ENCODE measurements at regions not wholly inside any gene's neighbourhood (a gene's known extent, or its start where the extent isn't known, plus 50 kb on each side); places are given as distances from the start of the nearest gene placed in this dataset.

DNA sequence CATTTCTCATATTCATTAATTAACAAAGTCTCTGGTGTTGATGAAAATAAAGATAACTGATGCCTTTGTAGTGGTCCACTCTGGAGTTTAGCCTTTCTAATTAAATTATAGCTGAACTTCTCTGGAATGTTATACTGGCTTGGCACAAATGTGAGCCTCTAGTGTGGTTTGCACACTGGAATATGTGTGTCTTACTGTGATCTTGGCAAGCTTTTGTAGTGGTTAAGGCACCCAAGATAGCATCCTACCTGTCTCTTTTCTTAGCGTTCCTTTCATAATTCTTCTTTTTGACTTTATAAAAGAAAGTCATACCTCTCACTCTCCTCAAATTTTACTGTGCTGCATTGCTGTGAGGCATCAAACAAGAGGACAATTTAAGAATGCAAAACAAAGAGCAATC lies 107.4 kb downstream of the UTRN start:
- no peak for ATAC-seq

DNA sequence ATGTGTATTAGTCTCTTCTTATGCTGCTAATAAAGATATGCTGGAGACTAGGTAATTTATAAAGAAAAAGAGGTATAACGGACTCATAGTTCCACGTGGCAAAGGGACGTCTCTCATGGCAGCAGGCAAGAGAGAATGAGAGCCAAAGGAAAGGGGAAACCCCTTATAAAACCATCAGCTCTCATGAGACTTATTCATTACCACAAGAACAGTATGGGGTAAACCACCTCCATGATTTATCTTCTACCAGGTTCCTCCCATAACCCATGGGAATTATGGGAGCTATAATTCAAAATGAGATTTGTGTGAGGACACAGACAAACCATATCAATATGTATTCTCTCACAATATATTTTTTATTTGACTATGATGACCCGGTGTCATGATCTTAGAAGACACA lies 109.1 kb downstream of the UTRN start:
- WGBS, 2 donors (ENCODE audit: low coverage in 1 of 2): 95 to 100% methylated on average over 1 to 4 of the region's 4 CpGs
- H3K27ac ChIP-seq: no peak overlapping the region
- H3K36me3 ChIP-seq: no peaks in the 10 kb centered on the region
- ATAC-seq: no peak
- peaks cover 0 to 3% (median 0%) of the 10 kb centered on the region in 3 donors for H3K4me1 ChIP-seq
- TF ChIP-seq, protein P1, sequence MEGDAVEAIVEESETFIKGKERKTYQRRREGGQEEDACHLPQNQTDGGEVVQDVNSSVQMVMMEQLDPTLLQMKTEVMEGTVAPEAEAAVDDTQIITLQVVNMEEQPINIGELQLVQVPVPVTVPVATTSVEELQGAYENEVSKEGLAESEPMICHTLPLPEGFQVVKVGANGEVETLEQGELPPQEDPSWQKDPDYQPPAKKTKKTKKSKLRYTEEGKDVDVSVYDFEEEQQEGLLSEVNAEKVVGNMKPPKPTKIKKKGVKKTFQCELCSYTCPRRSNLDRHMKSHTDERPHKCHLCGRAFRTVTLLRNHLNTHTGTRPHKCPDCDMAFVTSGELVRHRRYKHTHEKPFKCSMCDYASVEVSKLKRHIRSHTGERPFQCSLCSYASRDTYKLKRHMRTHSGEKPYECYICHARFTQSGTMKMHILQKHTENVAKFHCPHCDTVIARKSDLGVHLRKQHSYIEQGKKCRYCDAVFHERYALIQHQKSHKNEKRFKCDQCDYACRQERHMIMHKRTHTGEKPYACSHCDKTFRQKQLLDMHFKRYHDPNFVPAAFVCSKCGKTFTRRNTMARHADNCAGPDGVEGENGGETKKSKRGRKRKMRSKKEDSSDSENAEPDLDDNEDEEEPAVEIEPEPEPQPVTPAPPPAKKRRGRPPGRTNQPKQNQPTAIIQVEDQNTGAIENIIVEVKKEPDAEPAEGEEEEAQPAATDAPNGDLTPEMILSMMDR (IDR thresholded peaks at IDR 0.05): no peak
- TF ChIP-seq POLR2A (IDR thresholded peaks at IDR 0.05): no peak
- no peak for TF ChIP-seq EP300 (IDR thresholded peaks at IDR 0.05)
- TF ChIP-seq POLR2AphosphoS5 (IDR thresholded peaks at IDR 0.05): no peak
- H3K4me3 ChIP-seq: no peak overlapping the region
- no peaks in the 10 kb centered on the region for H3K27me3 ChIP-seq
- peaks cover 0 to 9% (median 0%) of the 10 kb centered on the region in 3 donors for H3K9me3 ChIP-seq

More for the DNA sequence above, 107.4 kb downstream of the UTRN start:
- H3K27me3 ChIP-seq: no peaks in the 10 kb centered on the region
- H3K36me3 ChIP-seq: no peaks in the 10 kb centered on the region
- no peak overlapping the region for H3K4me3 ChIP-seq
- no peaks in the 10 kb centered on the region for H3K9me3 ChIP-seq
- peaks cover 0 to 2% (median 0%) of the 10 kb centered on the region in 3 donors for H3K4me1 ChIP-seq
- H3K27ac ChIP-seq: no peak overlapping the region
- TF ChIP-seq POLR2A (IDR thresholded peaks at IDR 0.05) (no peak), POLR2AphosphoS5 (IDR thresholded peaks at IDR 0.05) (no peak), EP300 (IDR thresholded peaks at IDR 0.05) (no peak)
- TF ChIP-seq, protein P1 (IDR thresholded peaks at IDR 0.05): no peak
- 89% methylated on average over 1 of the region's 1 CpG; no CpG with 5 or more reads in 1 of the 2 donors for WGBS, 2 donors (ENCODE audit: low coverage in 1 of 2)

DNA sequence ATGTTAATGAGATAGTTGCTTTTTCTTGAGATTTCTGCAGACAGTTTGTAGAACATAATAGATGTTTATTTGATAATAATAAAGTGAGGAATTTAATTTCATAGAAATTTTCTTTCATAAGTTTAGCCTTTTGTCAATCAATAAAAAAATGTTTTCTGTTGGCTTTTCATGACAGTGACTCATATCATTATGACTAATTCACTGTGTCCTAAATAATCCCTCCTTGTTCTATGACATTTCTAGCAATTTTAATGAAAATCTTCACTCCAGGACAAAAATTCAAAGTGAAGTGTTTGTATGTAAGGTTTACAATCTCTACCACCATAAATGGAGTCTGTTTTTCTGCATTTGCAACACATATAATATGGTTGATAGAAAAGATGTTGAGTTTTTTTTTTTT lies 109.9 kb downstream of the UTRN start:
- H3K36me3 ChIP-seq: no peaks in the 10 kb centered on the region
- peaks cover 0 to 9% (median 0%) of the 10 kb centered on the region in 3 donors for H3K9me3 ChIP-seq
- peaks cover 0 to 11% (median 0%) of the 10 kb centered on the region in 3 donors for H3K4me1 ChIP-seq
- no peak for TF ChIP-seq POLR2AphosphoS5 (IDR thresholded peaks at IDR 0.05)
- no peak for TF ChIP-seq EP300 (IDR thresholded peaks at IDR 0.05)
- TF ChIP-seq, protein P1 (IDR thresholded peaks at IDR 0.05): no peak
- TF ChIP-seq POLR2A (IDR thresholded peaks at IDR 0.05): no peak
- no peak overlapping the region for H3K4me3 ChIP-seq
- no peaks in the 10 kb centered on the region for H3K27me3 ChIP-seq
- H3K27ac ChIP-seq: no peak overlapping the region
- ATAC-seq: no peak

DNA sequence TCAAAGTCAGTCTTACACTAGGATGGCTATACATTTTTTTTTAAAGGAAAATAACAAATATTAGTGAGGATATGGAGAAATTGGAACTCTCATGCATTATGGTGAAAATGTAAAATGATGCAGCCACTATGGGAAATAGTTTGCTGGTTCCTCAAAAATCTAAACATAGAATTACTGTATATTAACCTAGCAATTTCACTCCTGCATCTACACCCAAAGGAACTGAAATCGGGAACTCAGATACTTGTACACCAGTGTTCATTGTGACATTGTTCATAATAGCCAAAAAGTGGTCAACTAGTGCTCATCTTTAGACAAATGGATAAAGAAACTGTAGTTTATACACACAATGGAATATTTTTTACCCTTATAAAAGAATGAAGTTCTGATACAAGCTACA lies 110.7 kb downstream of the UTRN start:
- Histone ChIP-seq H3K4me1 (peaks cover 0 to 19% (median 0%) of the 10 kb centered on the region in 3 donors), H3K36me3 (no peaks in the 10 kb centered on the region), H3K27me3 (no peaks in the 10 kb centered on the region), H3K27ac (no peak overlapping the region), H3K4me3 (no peak overlapping the region), H3K9me3 (peaks cover 0 to 9% (median 0%) of the 10 kb centered on the region in 3 donors)
- ATAC-seq: no peak
- WGBS, 2 donors (ENCODE audit: low coverage in 1 of 2): 70 to 80% methylated on average over 1 of the region's 1 CpG
- TF ChIP-seq, protein P1 (IDR thresholded peaks at IDR 0.05): no peak
- TF ChIP-seq POLR2AphosphoS5 (IDR thresholded peaks at IDR 0.05) (no peak), POLR2A (IDR thresholded peaks at IDR 0.05) (no peak), EP300 (IDR thresholded peaks at IDR 0.05) (no peak)

DNA sequence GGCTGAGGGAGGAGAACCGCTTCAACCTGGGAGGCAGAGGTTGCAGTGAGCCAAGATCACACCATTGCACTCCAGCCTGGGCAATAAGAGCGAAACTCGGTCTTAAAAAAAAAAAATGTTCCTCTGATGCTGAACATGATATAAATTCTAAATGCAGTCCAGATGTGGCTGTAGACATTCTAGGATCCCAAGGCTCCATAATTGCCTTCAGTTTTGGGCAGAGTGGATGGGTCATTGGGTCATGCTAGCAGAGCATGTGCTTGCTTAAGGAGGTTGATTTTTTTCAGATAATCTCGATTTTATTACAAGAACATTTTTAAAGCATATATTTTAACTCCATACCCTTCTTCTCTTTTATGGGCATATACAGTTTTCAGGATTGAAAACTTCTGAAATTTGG lies 112.0 kb downstream of the UTRN start:
- H3K4me3 ChIP-seq: no peak overlapping the region
- 60 to 98% methylated on average over 1 to 4 of the region's 4 CpGs for WGBS, 2 donors (ENCODE audit: low coverage in 1 of 2)
- no peaks in the 10 kb centered on the region for H3K27me3 ChIP-seq
- TF ChIP-seq EP300 (IDR thresholded peaks at IDR 0.05) (no peak), POLR2A (IDR thresholded peaks at IDR 0.05) (no peak), POLR2AphosphoS5 (IDR thresholded peaks at IDR 0.05) (no peak)
- TF ChIP-seq, protein P1 (IDR thresholded peaks at IDR 0.05): no peak
- peaks cover 0 to 20% (median 0%) of the 10 kb centered on the region in 3 donors for H3K4me1 ChIP-seq
- H3K36me3 ChIP-seq: no peaks in the 10 kb centered on the region
- H3K27ac ChIP-seq: no peak overlapping the region
- no peak for ATAC-seq
- H3K9me3 ChIP-seq: peaks cover 0 to 9% (median 0%) of the 10 kb centered on the region in 3 donors

All from gastroesophageal sphincter (tissue), 4 donors.